Adrenal gland (tissue), 5 donors: ENCODE measurements at regions not wholly inside any gene's neighbourhood (a gene's known extent, or its start where the extent isn't known, plus 50 kb on each side); places are given as distances from the start of the nearest gene placed in this dataset.

Experiments
- POLR2A ChIP-seq, 2 donors: fragments of 450-650 bp; IDR thresholded peaks; one replicate each; pipeline ENCODE4 v1.6.1; 2017; ENCODE audit warnings: antibody characterized with exemption in 2 of 2, mild to moderate bottlenecking in 2 of 2, moderate library complexity in 1 of 2
- TF ChIP-seq, protein P1 (sequence below), 6 experiments: fragments of 450-650 bp in 4 of 6; fragments of 200-600 bp in 2 of 6; sonication (generic) in 1 of 6; IDR thresholded peaks; 1 replicate in 5 of 6; 2 replicates in 1 of 6; pipeline versions ENCODE4 v1.5.1 to v1.8.0; 2016 to 2021; ENCODE audit warnings: antibody characterized with exemption in 6 of 6, mild to moderate bottlenecking in 2 of 6, moderate library complexity in 1 of 6
- donor health status: DM: no; HTN: no; CAD: no.

DNA sequence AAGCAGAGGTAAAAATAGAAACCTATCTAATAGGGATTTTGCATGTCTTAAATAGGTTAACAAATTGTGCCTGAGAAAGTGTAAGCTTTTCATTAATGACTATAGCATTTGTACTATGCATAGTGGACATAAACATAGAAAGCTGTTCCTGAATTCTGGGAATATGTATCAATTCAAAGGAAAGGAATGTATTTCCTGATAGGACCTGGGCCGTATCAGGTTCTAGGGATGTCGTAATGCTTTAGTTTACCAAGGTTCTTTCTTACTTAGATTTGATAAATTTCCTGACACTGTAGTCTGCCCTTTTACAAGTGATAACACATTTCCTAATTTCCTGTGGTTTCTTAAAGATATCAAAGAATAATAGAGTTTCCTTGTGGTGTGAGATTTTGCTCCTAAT is 191.3 kb downstream of the CDH7 start:
- TF ChIP-seq, protein P1, sequence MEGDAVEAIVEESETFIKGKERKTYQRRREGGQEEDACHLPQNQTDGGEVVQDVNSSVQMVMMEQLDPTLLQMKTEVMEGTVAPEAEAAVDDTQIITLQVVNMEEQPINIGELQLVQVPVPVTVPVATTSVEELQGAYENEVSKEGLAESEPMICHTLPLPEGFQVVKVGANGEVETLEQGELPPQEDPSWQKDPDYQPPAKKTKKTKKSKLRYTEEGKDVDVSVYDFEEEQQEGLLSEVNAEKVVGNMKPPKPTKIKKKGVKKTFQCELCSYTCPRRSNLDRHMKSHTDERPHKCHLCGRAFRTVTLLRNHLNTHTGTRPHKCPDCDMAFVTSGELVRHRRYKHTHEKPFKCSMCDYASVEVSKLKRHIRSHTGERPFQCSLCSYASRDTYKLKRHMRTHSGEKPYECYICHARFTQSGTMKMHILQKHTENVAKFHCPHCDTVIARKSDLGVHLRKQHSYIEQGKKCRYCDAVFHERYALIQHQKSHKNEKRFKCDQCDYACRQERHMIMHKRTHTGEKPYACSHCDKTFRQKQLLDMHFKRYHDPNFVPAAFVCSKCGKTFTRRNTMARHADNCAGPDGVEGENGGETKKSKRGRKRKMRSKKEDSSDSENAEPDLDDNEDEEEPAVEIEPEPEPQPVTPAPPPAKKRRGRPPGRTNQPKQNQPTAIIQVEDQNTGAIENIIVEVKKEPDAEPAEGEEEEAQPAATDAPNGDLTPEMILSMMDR (IDR thresholded peaks at IDR 0.05): no peak
- TF ChIP-seq POLR2A (IDR thresholded peaks at IDR 0.05): no peak
